DMS53 treated with DMSO at 0.1 percent for 48 hours (cell line): ENCODE measurements at regions not wholly inside any gene's neighbourhood (a gene's known extent, or its start where the extent isn't known, plus 50 kb on each side); places are given as distances from the start of the nearest gene placed in this dataset.
A peak's percentile ranks its signal among the peaks of the same experiment; 100 is the strongest.
"Not testable (repeated sequence)": the region's sequence is repeated elsewhere in the genome, so short reads cannot be mapped to it uniquely, and the experiment has no call there.

Source experiments
- DNase-seq: peaks from one replicate; lab custom pipeline; 2025; ENCODE audit not compliant: unreplicated experiment; lab: John Stamatoyannopoulos, UW

DNA sequence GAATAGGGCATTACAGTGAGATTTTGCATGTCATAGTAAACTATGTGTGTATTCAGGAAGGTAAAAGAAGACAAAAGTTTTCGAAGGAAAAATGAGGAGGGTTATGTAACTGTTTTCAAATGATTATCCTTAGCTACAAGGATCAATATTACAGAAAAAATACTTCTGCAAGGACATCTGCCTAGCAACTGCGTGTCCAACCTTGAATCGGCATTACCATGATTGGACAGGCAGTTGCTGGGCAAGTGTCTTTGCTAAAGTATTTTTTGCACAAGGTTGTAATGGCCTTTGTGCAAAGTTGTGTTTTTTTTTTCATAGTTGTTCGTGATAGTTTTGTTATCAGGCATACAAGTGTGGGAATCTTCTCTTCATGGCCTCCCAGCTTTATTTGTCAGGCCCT, 136.8 kb downstream of the FASLG start:
- no peak for DNase-seq

DNA sequence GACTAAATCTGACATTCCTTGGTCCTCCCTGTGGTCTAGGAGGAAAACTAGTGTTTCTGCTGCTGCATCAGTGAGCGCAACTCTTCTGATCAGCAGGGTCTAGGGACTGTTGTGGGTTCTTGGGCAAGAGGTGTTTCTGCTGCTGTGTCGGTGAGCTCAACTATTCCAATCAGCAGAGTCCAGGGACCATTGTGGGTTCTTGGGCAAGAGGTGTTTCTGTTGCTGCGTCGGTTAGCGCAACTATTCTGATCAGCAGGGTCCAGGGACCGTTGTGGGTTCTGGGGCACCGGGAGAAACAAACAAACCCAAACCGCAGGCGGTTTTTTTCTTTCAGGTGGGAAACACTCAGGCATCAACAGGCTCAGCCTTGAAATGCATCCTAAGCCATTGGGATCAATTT, 140.9 kb downstream of the FASLG start:
- DNase-seq, result not testable (repeated sequence)

GRCh38 chr1:172801771-172802322, 142.9 kb downstream of the FASLG start:
- DNase-seq, result no peak

GRCh38 chr1:172809750-172810149, 150.8 kb downstream of the FASLG start:
- DNase-seq, result no peak

DNA sequence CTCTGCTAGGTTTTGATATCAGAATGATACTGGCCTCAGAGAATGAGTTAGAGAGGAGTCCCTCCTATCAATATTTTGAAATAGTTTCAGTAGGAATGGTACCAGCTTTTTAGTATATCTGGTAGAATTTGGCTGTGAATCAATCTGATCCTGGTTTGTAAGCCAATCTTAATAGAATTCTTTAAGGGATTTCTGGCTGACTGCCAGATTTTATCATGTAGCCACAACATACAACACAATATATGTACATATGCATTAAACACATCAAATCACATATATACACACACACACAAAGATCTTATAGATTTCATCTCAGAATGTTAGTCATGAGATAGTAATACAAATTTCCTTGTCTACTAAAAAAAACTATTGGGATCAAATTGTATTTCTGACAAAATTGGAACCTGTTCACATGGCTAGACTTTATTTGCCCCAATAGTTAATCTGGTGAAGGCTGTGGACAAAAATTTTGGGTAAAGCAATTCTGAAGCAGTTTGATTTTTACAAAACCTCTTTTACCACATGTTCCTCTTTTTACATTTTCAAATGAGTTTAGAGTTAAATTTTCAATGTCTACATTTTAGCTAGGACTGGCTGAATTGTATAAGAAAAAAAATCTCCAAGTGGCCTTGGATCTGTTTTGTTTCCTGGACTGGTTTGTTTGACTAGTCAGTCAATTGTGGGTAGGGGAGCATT, 151.7 kb downstream of the FASLG start:
- no peak for DNase-seq

DNA sequence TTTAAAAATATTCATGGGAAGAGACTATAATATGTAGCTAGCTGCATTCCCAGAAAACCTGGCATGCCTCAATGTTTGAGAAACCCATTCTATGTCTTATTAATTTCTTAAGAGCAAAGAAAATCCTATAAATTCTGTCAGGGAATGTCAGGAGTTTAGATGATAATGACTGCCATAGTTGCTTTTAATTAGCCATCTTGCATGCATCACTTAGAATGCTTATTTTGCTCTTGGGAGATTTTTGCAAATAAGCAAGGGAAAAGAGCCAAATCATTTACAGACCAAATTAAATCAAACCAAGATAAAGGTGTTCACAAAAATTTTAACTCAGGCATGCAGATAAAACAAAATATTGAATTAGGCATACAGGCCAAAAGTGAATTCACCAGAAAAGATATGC, 152.8 kb downstream of the FASLG start:
- no peak for DNase-seq

DNA sequence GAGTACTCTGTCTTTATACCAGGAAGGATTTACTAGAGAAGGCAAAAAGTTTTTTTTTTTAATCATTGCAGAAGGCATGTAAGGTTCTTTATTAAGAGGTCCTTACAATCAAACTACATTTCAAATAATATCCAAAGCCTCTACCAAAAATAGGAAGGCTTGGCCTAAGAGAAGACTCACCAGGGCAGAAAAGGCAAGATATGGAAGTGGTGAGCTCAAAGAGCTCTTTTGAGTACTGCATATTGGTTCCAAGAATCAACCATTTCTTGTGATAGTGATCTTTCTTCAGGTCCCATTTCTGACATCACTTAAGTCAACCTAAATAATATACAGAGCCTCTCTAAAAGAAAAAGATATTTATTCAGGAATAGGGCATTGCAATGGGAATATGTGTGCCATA, 153.2 kb downstream of the FASLG start:
- DNase-seq, result no peak

- no peak for DNase-seq
Observed at GRCh38 chr1:172813330-172813729, 154.4 kb downstream of the FASLG start.

- no peak for DNase-seq
Observed at GRCh38 chr1:172814428-172814827, 155.5 kb downstream of the FASLG start.

GRCh38 chr1:172815740-172816139, 156.8 kb downstream of the FASLG start:
- no peak for DNase-seq

DNA sequence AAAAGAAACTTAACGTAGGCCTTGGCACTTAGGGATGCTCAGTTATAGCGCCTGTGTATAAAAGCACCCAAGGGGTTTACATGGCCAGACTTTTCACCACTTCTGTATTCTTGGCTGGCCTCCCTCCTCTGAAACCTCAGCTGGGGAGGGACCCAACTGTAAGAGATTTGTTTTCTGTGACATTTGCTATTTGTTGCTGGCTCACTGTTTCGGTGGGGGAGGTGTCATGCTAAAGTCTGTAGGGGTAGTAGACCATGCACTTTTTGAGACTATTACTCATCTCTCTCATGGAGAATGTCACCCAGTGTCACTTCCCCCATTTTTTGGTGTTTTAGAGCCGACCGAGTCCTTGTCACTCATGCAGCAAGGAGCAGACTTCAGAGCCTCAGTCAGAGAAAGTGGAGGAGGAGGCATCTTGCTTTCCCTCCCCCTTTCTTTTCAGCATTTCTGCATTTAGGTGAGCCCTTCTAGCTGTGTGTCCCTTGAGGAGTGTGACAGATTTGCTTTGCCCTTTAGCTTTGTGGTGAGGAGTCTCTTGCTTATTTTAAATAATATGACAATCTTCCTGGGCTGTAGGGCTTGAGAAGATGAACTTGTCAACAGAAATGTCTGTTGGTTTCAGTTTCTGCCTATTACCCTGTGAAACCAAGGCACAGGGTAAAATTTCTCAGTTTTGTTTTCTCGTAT, 160.1 kb downstream of the FASLG start:
- no peak for DNase-seq

DNA sequence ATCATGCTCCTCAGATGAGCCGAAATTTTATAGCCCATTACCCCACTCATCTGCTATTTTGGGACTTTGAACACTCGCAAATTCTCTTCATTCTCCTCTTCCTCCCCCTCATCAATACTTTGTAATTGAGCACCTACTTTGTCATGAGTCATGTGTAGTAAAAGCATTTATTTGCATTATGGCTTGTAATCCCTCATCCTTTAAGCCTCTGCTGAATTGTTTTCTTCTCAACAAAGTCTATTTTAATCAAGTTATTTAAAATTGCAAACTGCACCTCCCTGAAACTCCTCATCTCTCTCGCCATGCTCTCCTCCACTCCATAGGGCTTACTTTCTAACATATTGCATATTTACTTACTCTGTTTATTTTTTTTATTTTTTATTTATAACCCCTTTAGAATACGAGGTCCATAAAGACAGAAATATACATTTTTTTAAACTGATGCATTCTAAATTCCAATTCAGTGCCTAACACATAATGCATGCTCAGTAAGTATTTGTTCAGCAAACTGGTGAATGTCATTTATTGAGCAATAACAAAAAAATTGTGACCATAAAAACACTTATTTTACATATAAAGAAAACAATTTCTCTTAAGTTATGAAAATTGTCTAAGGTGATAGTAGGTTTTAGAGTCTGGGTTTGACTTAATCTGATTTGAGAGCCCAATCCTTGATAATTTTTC, 161.7 kb downstream of the FASLG start:
- DNase-seq, result no peak

DNA sequence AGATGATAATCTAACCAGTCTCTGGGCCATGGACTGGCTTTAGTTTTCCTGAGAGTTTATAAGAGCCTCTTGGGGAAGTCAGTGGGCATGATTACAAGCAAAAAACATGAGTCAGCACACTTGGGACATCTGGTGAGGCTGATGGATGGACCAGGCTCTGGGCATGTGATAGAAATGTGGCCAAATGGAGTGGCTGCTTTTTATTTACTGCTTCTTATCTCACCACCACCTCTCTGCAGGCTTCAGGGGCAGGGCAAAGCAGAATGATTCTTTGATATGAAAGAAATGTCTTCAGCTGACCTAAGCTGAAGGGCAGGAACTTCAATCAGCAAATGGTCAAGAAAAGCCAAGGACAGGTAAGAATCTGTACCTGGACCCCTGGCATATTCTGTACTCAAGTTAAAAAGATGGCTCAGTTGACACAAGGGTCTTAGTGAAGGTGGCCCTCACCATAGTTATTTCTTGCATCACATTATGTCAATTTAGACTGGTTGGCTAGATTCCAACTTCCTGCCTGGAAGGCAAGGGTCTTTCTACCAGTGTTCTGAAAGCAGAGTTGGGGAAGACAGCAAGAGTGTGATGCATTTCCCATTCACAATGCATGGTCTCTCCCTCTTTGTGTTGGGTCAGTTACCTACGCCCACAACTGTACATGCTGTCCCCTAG, 162.8 kb downstream of the FASLG start:
- DNase-seq, result no peak

DNA sequence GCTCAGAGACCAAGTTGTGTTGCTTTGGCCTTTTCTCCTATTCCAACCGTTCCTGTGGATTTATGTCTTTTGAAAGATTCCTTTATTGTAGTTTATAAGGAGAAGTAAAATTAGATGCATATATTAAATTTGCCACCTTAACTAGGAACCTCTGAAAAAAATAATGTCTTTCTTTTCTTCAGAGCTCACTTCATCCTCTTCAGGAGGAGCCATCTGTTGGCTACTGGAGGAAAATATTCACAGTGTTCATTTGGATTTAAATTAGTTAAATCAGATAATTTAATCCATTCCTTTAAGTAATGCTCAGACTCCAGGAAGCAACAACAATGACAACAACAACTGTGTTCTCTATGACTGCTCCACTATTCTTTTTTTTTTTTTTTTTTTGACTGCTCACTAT, 164.0 kb downstream of the FASLG start:
- DNase-seq, result no peak

DNA sequence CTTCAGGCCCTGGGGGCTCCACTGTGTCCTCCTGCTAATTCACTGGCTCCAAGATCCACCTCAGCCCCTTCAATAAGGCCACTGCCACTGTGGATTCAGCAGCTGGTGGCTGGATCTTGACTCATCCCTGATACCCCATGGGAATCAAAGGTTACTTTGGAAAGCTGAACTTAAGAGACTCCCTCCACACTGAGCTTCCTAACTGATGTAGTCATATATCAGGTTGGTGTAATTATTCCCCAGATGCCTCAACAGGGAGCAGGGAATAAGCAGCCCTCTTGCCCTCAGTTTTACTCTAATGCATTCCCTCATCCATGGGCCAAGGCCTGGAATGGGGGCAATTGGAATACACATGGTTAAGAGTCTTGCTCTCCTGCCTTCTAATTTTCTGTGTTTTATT, 164.6 kb downstream of the FASLG start:
- DNase-seq, result no peak

- DNase-seq, result no peak
Observed at GRCh38 chr1:172824209-172824608, 165.3 kb downstream of the FASLG start.

DNA sequence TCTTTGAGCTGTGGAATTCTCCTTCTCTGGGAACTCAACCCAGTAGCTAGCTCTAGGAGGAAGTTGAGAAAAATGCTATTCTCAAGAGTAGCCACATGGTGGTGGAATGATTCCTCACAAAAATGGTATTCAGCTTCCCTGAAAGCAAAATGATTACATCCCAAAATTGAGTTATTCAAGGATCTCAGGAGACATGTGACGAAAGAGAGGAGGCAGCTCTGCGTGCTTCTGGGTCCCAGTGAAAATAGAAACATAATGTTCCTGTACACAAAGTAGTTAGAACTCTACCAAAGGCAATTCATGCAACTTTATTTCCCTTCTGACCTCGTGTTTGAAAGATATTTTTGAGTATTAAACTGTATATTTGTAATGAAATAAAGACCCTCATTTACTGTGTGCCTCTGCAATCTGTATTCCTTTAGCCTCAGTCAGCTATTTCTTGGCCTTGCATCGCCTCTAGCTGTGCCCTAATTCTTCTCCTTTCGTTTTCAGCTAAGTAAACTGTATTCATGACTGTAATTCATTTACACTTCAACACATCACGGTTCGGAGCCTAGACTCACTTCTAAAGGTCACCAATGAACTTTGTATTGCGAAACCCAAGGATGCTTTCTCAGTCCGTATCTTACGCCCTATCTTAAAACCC, 167.3 kb downstream of the FASLG start:
- DNase-seq, result peak; percentile 55

DNA sequence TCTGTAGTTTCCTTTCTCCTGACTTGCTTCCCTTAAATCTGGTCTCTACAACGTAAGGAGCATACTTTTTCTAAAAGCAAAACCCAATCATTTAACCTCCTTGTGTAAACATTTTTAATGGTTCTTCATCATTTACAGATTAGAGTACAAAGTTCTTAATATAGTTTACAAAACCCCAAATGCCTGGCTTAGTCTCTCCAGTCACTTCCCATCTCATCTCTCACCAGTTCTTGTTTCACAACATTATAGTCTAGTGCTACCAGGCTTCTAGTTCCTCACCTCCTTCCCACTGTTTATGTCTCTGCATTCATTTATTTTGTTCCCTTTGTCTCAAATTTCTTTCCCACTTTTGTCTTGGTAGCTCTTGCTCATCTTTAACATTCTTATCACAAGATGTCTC, 168.4 kb downstream of the FASLG start:
- DNase-seq, result no peak

DNA sequence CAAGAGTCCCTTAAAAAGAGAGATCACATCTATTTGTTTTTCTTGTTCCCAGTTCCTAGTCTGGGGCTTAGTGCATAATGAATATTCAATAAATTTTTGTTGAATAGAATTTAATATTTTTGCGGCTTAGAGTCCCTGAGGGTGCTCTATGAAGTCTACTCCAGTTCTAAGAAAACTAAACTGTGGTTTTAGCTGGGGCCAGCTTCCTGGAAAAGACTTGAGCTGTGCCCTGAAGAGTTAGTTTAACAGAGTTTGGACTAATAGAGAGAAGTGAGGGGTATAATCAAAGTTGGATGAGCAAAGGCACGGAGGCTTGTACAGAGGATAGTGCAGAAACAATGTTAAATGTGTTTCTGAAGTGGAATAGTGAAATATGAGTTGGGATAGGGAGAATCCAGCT, 168.9 kb downstream of the FASLG start:
- DNase-seq, result no peak

DNA sequence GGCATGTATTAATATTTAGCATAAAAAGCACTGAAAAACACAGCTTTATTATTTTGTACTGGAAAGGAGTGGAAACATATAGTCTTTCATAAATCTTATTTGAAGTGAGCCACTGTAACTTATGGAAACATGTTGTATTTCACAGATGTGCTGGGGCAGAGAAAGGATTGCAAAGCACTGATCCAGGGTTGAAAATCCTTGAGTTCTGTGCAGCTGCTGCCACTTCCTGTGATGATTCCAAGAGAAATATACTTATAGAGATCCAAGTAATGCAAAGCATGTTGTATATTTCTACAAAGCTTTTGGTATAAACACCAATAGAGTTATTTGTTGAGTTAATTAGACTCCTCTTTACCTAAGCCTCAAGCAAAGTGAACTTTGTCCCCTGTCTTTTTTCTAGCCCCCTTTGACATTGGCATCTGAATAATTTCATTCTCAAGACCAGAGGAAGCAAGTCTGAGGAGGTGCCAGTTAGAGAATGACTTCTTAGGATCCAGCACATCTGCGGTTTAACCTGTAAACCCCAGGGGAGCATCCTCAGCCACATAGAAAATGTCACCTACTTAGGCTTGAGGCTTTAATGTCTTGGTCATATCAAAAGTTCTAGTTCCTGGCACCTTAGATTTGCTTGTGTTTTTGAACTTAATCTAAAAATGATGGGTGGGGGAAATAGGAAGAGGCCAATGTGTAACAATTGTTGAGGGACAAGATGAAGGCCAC, 173.3 kb downstream of the FASLG start:
- DNase-seq, result no peak
